Right renal cortex interstitium (tissue), 3 donors: ENCODE measurements at regions not wholly inside any gene's neighbourhood (a gene's known extent, or its start where the extent isn't known, plus 50 kb on each side); places are given as distances from the start of the nearest gene placed in this dataset.

Experiments
- DNase-seq, 3 donors: peaks; one replicate each; pipeline ENCODE4 v3.0.0-alpha.2; 2013; ENCODE audit warnings: low read depth in 3 of 3, low spot score in 2 of 3

DNA sequence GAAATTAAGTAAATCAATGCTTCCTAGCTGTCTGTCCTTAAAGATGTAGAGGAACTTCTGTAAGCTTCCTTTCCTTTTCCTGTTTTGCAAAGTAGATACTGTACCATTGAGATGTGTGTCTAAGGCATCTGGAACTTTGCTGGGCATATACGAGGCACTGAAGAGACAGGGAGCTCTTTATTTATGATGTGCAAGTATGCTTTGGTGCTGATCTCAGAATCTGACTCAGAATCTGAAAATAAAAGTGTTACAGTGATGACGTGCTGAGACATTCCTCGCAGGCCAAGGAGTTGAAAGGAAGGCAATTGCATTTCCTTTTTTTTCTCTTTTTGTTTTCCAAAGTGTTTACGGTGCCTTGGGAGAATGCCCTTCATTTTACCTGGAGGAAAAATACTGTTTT, 230.9 kb upstream of the RGPD4 start:
- DNase-seq: no peak

DNA sequence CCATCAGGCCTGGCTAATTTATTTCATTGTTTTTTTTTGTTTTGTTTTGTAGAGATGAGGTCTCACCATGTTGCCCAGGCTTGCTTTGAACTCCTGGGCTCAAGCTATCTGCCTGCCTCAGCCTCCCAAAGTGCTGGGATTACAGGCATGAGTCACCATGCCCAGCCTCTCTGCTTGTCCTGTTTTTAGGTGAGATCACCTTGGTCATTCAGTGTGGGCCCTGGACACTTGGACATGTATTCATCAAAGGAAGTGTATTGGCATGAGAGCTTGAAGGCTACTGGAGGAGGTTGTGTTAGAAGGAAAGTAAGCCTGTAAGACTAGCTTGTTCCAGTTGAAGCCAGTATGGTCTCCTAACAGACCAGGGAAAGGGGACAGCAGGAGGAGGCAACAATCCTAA, 229.2 kb upstream of the RGPD4 start:
- no peak for DNase-seq

DNA sequence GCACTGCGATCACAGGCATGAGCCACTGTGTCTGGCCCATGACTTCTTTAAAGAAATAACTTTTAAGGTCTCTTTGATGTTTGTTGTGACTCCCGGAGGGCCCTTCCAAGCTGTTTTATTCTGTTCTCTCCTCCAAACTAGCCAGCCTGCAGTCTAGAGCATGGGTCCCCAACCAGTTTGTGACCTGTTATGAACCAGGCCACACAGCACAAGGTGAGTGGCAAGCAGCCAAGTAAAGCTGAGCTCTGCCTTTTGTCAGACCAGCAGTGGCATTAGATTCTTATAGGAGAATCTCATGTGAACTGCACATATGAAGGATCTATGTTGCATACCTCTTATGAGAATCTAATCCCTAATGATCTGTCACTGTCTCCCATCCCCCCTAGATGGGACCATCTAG, 223.9 kb upstream of the RGPD4 start:
- DNase-seq: no peak

- DNase-seq: no peak
These were observed 219.6 kb upstream of the RGPD4 start for GRCh38 chr2:107607054-107607453.

DNA sequence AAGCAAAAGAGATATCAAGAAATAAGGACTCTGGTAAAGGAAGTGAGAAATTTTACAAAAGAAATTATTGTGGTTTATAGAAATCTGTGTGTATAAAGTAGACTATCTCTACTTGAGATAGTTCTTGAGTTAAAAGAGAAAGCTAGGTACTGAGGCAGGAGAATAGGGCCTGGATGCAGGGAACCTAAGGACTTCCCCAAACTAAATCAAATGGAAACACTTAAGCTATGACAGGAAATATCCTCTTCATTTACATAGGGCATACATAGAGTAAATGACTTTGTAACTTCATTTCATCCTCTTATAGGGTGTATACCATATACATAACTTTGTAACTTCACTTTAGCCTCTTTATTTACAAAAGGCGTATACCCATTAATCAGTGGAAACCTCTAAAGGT, 219.2 kb upstream of the RGPD4 start:
- no peak for DNase-seq

- DNase-seq: no peak
These were observed 211.7 kb upstream of the RGPD4 start for GRCh38 chr2:107615039-107615438.

GRCh38 chr2:107618769-107619168, 207.9 kb upstream of the RGPD4 start:
- no peak for DNase-seq

DNA sequence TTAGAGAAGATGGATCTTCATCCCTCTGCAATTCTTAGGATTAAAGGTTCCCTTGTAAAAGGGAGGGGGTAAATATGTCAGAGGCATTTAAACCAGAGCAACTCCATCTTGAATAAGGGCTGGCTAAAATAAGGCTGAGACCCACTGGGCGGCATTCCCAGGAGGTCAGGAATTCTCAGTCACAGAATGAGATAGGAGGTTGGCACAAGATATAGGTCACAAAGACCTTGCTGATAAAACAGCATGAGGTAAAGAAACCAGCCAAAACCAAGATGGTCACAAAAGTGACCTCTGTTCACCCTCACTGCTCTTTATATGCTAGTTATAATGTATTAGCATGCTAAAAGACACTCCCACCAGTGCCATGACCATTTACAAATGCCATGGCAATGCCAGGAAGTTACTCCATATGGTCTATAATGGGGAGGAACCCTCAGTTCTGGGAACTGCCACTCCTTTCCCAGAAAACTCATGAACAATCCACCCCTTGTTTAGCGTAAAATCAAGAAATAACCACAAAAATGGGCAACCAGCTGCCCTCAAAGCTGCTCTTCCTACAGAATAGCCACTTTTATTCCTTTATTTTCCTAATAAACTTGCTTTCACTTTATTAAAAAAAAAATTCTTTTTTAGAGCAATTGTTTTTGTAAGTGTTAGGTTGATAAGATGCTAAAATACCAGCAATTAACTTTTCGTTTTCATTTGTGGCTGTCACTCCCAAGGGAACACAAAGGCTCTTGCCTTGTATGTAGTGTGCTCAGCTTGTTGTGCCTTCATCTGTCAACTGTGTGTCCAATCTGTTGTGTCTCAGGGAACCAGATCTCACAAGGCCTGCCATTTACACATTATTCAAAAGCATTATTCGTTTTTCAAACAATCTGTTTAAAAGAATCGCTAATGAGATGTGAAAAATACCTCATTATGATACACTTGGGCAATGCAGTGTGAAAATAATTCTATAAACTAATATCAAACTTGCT, 205.2 kb upstream of the RGPD4 start:
- no peak for DNase-seq

DNA sequence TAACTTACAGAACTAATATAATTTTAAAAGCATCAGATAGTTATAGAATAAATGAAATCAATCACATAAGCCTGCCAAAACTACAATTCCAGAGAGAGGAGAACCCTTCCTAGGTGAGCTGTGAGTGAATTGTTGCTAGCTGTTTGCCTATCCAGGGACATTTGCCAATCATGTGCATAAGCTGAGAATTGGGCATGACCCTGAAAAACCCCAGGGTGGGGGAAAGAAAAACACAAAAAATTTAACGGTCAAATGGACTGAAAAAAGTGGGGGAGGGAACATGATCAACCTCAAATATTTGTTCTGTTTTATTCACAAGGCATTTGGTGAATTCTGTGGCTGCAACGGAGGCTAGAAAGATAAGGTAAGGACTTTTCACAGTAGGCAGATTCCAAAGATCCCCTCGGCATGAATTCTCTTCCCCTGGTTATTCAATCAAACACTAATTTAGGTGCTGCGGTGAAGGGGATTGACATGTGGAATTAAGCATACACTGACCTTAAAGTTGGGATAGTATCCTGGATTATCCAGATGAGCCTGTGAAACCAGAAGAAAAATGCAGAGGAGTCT, 203.9 kb upstream of the RGPD4 start:
- no peak for DNase-seq

GRCh38 chr2:107625982-107626381, 200.7 kb upstream of the RGPD4 start:
- DNase-seq: no peak

DNA sequence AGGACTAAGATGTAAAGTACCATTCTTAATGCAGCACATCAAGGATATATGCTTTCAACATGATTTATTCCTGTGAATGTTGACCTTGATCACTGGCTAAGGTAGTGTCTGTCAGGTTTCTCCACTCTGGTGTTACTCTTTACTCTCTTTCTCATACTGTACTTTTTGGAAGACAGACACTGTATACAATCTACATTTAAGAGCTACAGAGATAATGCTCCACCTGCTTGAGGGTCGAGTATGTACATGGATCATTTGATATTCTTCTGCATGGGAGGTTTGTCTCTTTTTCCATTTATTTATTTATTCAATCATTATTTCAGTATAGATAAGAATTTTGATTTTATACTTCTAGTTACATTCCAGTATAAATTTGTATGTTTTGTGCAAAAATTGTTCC, 199.5 kb upstream of the RGPD4 start:
- no peak for DNase-seq

DNA sequence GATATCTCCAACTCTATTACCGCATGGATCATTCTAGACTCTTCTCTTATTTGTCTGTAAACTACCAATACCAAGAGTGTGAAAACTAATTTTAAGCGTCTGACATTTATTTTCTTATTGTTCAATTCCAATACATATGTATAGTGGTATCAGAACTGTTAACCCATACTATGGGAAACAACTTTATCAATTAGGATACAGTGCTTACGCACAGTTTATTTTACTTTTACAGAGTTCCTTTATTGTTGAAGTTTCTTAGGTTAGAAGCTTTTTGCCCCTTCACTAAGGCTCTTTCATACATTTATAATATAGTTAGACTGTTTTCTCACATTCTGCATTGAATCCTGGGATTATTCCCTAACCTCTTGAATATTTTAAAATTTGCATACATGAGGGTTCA, 198.8 kb upstream of the RGPD4 start:
- DNase-seq: no peak

- DNase-seq: no peak
These were observed 193.0 kb upstream of the RGPD4 start for GRCh38 chr2:107633580-107634147.

GRCh38 chr2:107634172-107634571, 192.5 kb upstream of the RGPD4 start:
- no peak for DNase-seq

- no peak for DNase-seq
These were observed 190.8 kb upstream of the RGPD4 start for GRCh38 chr2:107635883-107636282.

DNA sequence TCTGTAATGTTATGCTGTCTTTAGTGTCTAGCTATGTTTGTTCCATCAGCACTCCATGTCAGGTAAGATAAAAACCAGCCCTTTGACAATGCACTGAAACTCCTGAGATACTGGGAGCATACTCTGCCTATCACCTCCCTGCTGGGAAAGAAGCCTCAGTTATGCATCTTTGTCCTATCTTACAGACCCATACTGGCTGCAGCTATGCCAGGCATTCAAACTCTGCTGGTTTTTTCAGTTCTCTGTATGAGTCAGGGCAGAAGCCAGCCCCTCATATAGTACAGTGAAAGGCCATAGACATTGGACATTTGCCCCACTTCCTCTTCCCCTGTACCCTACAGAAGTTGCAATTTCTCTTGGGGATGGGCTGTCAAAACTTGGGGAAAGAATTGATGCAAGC, 181.1 kb upstream of the RGPD4 start:
- no peak for DNase-seq

DNA sequence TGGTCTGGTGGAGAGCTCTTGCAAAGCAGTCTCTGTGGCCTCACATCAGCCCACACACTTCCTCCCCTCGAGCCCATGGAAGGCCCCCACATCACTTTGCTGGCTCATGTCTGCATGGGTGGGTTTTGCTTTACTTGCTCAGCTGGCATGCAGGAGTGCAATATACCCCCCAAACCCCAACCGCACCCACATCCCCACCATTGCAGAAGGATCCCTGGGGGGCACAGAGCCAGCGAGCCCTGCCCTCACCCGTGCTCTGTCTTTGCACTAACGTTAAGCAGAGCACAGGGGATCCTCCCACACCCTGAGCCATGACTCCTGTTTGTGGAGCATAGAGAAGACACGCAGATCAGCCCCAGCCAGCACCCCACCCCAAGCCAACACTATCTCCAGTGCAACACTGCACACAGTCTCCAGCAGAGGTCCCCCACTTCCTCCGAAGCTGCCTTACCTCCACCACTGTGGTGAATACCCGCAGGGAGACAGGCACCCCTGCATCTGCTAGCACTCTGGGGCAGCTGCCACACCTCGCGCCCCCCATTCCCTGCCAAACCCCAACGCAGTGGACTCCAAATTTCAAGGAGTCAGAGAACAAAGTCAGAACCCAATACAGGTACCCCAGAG, 177.8 kb upstream of the RGPD4 start:
- no peak for DNase-seq

GRCh38 chr2:107657049-107657448, 169.6 kb upstream of the RGPD4 start:
- DNase-seq: no peak

DNA sequence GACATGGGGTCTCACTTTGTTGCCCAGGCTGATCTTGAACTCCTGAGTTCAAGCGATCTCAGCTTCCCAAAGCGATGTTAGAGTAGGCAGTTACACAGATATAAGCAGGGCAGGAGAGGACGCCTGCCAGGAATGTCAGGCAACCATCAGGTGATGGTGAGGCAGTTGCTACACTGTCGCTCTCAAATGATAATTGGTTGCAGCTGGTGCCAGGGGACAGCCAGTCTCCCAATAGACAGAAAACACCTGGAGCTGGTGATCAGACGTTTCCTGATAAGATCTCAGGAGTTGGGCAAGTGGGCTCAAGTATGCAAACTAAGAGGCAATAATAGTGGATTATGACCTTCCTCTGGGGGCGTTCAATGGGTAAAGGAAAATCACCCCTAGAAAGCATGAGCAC, 163.1 kb upstream of the RGPD4 start:
- DNase-seq: no peak

DNA sequence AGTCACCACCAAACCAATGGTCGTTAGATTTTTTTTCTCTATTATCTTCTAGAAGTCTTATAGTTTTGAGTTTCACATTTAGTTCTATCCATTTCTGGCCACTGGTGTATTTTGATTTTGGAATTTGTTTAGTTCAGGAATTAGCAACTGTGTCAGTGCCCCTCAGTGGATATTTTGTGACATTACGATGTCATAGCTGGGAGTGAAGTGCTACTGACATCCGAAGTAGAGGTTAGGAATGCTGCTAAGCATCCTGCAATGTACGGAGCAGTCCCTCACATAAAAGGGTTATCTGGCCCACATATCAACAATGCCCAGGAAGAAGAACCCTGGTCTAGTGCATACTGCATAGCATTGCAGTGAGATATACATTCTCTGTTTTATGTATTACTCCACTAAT, 157.4 kb upstream of the RGPD4 start:
- DNase-seq: no peak

- no peak for DNase-seq
These were observed 144.8 kb upstream of the RGPD4 start for GRCh38 chr2:107681936-107682335.

DNA sequence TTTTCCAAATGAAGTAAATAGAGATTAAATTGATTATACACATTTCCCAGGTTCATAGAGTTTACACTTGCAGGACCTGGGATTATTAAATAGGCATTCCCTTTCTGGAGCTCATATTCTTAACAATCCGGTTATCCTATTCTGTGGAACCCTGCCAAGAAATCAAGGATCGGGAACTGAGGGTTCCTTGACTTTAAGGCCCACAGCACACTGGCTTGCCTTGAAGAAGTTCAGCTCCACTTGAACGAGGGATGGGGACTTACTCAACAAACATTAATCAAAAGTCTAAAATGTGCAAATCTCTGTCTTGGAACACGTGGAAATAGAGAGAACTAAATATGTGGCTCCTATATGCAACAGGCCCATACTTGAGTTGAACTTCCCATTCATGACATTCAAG, 142.3 kb upstream of the RGPD4 start:
- DNase-seq: no peak
